Endothelial cell of umbilical vein (primary cell): ENCODE measurements at regions not wholly inside any gene's neighbourhood (a gene's known extent, or its start where the extent isn't known, plus 50 kb on each side); places are given as distances from the start of the nearest gene placed in this dataset.

Experiments used
- BruUV-seq: library from RNA; stranded (reverse); fragments of 400-500 nt; replicated peaks from 2 replicates; lab custom pipeline; 2021; lab: Mats Ljungman, UMichigan
- CTCF ChIA-PET: fragments of 300-600, 350-600 bp; sonication (Branson Sonifier 250); formaldehyde crosslinking; loops from one replicate; lab custom pipeline; 2021; ENCODE audit warnings: antibody characterized with exemption, inconsistent platforms; lab: Charles Lee
- POLR2A ChIA-PET: fragments of 300-600, 350-600 bp; sonication (Branson Sonifier 250); formaldehyde crosslinking; loops from one replicate; lab custom pipeline; 2021; ENCODE audit warnings: antibody characterized with exemption, inconsistent platforms; lab: Charles Lee
- DNase-seq: peaks from one replicate; pipeline ENCODE4 v3.0.0-alpha.2; 2011; ENCODE audit warnings: low read depth, low spot score
- FAIRE-seq: peaks from 2 replicates; lab custom pipeline; 2011; peaks lifted over from hg19 to GRCh38; lab: Jason Lieb, UNC
- H2AFZ ChIP-seq: 2 replicates; pipeline ENCODE4 v1.6.0; 2012; ENCODE audit warnings: low read depth, low read length, control low read depth, inconsistent platforms
- H3K27ac ChIP-seq: 2 replicates; pipeline ENCODE4 v1.5.1; 2011; ENCODE audit warnings: low read depth, mild to moderate bottlenecking, control low read depth, low read length, moderate library complexity; ENCODE audit not compliant: insufficient read depth
- H3K27me3 ChIP-seq, 2 experiments: 2 replicates each; pipeline versions ENCODE4 v1.6.0 to v1.6.1; 2011; ENCODE audit warnings: low read length in 2 of 2, mixed read lengths in 1 of 2; ENCODE audit not compliant: control insufficient read depth in 2 of 2, insufficient read depth in 2 of 2
- H3K36me3 ChIP-seq, 2 experiments: 2 replicates in 1 of 2; 3 replicates in 1 of 2; pipeline ENCODE4 v1.5.1; 2011; ENCODE audit warnings: low read length in 2 of 2, mild to moderate bottlenecking in 1 of 2, moderate library complexity in 1 of 2; ENCODE audit not compliant: control insufficient read depth in 2 of 2, insufficient read depth in 2 of 2; ENCODE audit errors: extremely low read depth in 1 of 2
- H3K4me1 ChIP-seq: 3 replicates; pipeline ENCODE4 v1.5.1; 2011; ENCODE audit warnings: mild to moderate bottlenecking, low read length; ENCODE audit not compliant: control insufficient read depth, insufficient read depth; ENCODE audit errors: extremely low read depth
- H3K4me2 ChIP-seq: 2 replicates; pipeline ENCODE4 v1.6.1; 2011; ENCODE audit warnings: low read length, control low read depth, mixed read lengths; ENCODE audit not compliant: insufficient read depth
- H3K4me3 ChIP-seq, 3 experiments: fragments of 200-600 bp in 1 of 3; sonication (generic), shearing (Covaris generic) in 1 of 3; replicated peaks in 1 of 3; 2 replicates each; pipeline ENCODE4 v1.5.1; 2011 to 2016; ENCODE audit warnings: control low read depth in 3 of 3, low read length in 3 of 3, mild to moderate bottlenecking in 2 of 3, inconsistent platforms in 1 of 3, low read depth in 1 of 3, moderate library complexity in 1 of 3; ENCODE audit not compliant: insufficient read depth in 1 of 3
- H3K79me2 ChIP-seq: 2 replicates; pipeline ENCODE4 v1.6.0; 2012; ENCODE audit warnings: low read length, inconsistent platforms; ENCODE audit not compliant: control insufficient read depth, insufficient read depth
- H3K9ac ChIP-seq: replicated peaks from 2 replicates; pipeline ENCODE3; 2011; ENCODE audit warnings: low read length, control low read depth; ENCODE audit not compliant: insufficient read depth; ENCODE audit errors: extremely low read depth
- H3K9me1 ChIP-seq: replicated peaks from 3 replicates; pipeline ENCODE4 v1.6.0; 2011; ENCODE audit warnings: mild to moderate bottlenecking, low read length; ENCODE audit not compliant: control insufficient read depth, insufficient read depth; ENCODE audit errors: extremely low read depth
- H3K9me3 ChIP-seq: replicated peaks from 2 replicates; pipeline ENCODE4 v1.5.1; 2012; ENCODE audit warnings: low read length, inconsistent platforms; ENCODE audit not compliant: control insufficient read depth, insufficient read depth
- H4K20me1 ChIP-seq: replicated peaks from 2 replicates; pipeline ENCODE3; 2011; ENCODE audit warnings: mild to moderate bottlenecking, low read length; ENCODE audit not compliant: control insufficient read depth, insufficient read depth; ENCODE audit errors: extremely low read depth
- EZH2 ChIP-seq: IDR thresholded peaks from 2 replicates; pipeline ENCODE4 v1.6.1; 2012; ENCODE audit warnings: borderline replicate concordance, low read depth, mild to moderate bottlenecking, moderate library complexity, low read length, inconsistent platforms; ENCODE audit not compliant: severe bottlenecking
- FOS ChIP-seq: IDR thresholded peaks from 2 replicates; pipeline ENCODE4 v1.6.1; 2011; ENCODE audit warnings: mild to moderate bottlenecking, low read length, moderate library complexity, borderline replicate concordance; ENCODE audit not compliant: insufficient read depth
- GATA2 ChIP-seq: IDR thresholded peaks from 2 replicates; pipeline ENCODE4 v1.7.0; 2011; ENCODE audit warnings: low read depth, mild to moderate bottlenecking, moderate library complexity, mixed read lengths, low read length; ENCODE audit not compliant: insufficient read length, insufficient read depth
- JUN ChIP-seq: IDR thresholded peaks from 2 replicates; pipeline ENCODE4 v1.6.1; 2011; ENCODE audit warnings: borderline replicate concordance, low read depth; ENCODE audit not compliant: insufficient read length, insufficient read depth
- MYC ChIP-seq: IDR thresholded peaks from one replicate; pipeline ENCODE4 v1.6.1; 2011; ENCODE audit warnings: mild to moderate bottlenecking, low read depth, low read length
- POLR2A ChIP-seq: IDR thresholded peaks from 2 replicates; pipeline ENCODE4 v1.6.1; 2012; ENCODE audit warnings: low read depth, mild to moderate bottlenecking, control low read depth, low read length
- POLR2AphosphoS5 ChIP-seq: IDR thresholded peaks from 2 replicates; pipeline ENCODE4 v1.6.1; 2012; ENCODE audit warnings: low read depth, mild to moderate bottlenecking, control low read depth, low read length, moderate library complexity; ENCODE audit not compliant: insufficient read depth
- dilution Hi-C: fragments of 300-500 bp; cut with MboI; formaldehyde crosslinking; loops from one replicate; pipeline ENCODE4 v1.15.0; 2019; ENCODE audit warnings: low sequenced_read_pairs; ENCODE audit not compliant: extremely low pct_ligation_motif_present
- intact Hi-C: fragments of 100-400 bp; cut with micrococcal nuclease; formaldehyde crosslinking; loops from one replicate; pipeline ENCODE4 v1.10.0; 2022
- TF ChIP-seq, protein P1 (sequence below), 2 donors: IDR thresholded peaks; 1 replicate in 1 of 2; 2 replicates in 1 of 2; pipeline ENCODE4 v1.5.1; 2011; ENCODE audit warnings: low read length in 2 of 2, mild to moderate bottlenecking in 2 of 2, moderate library complexity in 2 of 2, control low read depth in 1 of 2, inconsistent platforms in 1 of 2, low read depth in 1 of 2; ENCODE audit not compliant: insufficient read depth in 1 of 2; ENCODE audit errors: extremely low read depth in 1 of 2
- TF ChIP-seq, protein P2 (sequence below): IDR thresholded peaks from 2 replicates; pipeline ENCODE4 v1.6.1; 2011; ENCODE audit not compliant: insufficient read depth, insufficient read length

DNA sequence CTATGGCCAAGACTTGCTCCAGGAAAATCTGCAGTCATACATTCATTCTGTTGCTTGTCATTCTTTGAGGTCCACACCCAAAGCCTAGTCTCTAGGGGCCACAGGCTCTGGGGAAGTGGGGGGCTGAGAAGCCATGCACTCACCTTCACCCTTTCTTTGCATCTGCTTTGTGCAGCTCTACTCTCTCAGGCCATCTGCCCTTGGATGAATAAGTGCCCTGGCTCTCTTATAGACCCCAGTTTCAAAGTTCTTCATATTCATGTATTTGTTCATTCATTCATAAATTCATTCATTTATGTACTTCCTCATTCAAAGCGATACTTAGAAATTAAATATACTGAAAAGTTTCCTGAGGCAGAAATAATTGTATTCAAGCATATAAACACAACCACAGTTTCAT lies 130.3 kb upstream of the FAM98A start:
- H3K4me1 ChIP-seq, result no peaks in the 10 kb centered on the region
- TF ChIP-seq EZH2, result no peak
- no peak for TF ChIP-seq MYC
- no peak for TF ChIP-seq GATA2
- TF ChIP-seq, protein P1, sequence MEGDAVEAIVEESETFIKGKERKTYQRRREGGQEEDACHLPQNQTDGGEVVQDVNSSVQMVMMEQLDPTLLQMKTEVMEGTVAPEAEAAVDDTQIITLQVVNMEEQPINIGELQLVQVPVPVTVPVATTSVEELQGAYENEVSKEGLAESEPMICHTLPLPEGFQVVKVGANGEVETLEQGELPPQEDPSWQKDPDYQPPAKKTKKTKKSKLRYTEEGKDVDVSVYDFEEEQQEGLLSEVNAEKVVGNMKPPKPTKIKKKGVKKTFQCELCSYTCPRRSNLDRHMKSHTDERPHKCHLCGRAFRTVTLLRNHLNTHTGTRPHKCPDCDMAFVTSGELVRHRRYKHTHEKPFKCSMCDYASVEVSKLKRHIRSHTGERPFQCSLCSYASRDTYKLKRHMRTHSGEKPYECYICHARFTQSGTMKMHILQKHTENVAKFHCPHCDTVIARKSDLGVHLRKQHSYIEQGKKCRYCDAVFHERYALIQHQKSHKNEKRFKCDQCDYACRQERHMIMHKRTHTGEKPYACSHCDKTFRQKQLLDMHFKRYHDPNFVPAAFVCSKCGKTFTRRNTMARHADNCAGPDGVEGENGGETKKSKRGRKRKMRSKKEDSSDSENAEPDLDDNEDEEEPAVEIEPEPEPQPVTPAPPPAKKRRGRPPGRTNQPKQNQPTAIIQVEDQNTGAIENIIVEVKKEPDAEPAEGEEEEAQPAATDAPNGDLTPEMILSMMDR (IDR thresholded peaks at IDR 0.05; ENCODE audit: extremely low read depth in 1 of 2, insufficient read depth in 1 of 2, low read depth in 1 of 2, low read length in 2 of 2), result no peak
- no peak for TF ChIP-seq FOS
- no peak for TF ChIP-seq JUN
- TF ChIP-seq, protein P2, sequence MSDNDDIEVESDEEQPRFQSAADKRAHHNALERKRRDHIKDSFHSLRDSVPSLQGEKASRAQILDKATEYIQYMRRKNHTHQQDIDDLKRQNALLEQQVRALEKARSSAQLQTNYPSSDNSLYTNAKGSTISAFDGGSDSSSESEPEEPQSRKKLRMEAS, result no peak
- no peak for TF ChIP-seq POLR2A
- no peak for TF ChIP-seq POLR2AphosphoS5
- H4K20me1 ChIP-seq, result no peaks in the 10 kb centered on the region
- no peak overlapping the region for H3K4me3 ChIP-seq
- FAIRE-seq (no peak), DNase-seq (no peak)
- no peaks in the 10 kb centered on the region for H3K9me1 ChIP-seq
- ChIA-PET POLR2A (no interaction called here), CTCF (no interaction called here)
- H3K27me3 ChIP-seq, result no peaks in the 10 kb centered on the region
- no peaks in the 10 kb centered on the region for H3K36me3 ChIP-seq
- H3K27ac ChIP-seq, result no peak overlapping the region
- no peak overlapping the region for H2AFZ ChIP-seq
- dilution Hi-C loops (no loop called here), intact Hi-C loops (no loop called here)
- H3K9me3 ChIP-seq, result no peaks in the 10 kb centered on the region
- no TSS peak for BruUV-seq
- H3K79me2 ChIP-seq, result no peaks in the 10 kb centered on the region
- no peak overlapping the region for H3K4me2 ChIP-seq
- H3K9ac ChIP-seq, result no peak overlapping the region
